OCI-LY7 (cell line): ENCODE measurements at regions not wholly inside any gene's neighbourhood (a gene's known extent, or its start where the extent isn't known, plus 50 kb on each side); places are given as distances from the start of the nearest gene placed in this dataset.

Experiments used
- BruUV-seq: library from RNA; stranded (reverse); fragments of 400-500 nt; replicated peaks from 2 replicates; lab custom pipeline; 2021; lab: Mats Ljungman, UMichigan
- CTCF ChIA-PET: fragments of 300-600 bp; sonication (Branson Sonifier 250); formaldehyde crosslinking; loops from one replicate; lab custom pipeline; 2022; ENCODE audit warnings: antibody characterized with exemption; ENCODE audit not compliant: unreplicated experiment; lab: Charles Lee
- POLR2A ChIA-PET: fragments of 300-600 bp; sonication (Branson Sonifier 250); formaldehyde crosslinking; loops from one replicate; lab custom pipeline; 2022; ENCODE audit warnings: antibody characterized with exemption; lab: Charles Lee
- DNase-seq: peaks from one replicate; pipeline ENCODE4 v3.0.0-alpha.2; 2015; ENCODE audit warnings: low spot score
- H2AFZ ChIP-seq: fragments of 200-600 bp; sonication (generic), shearing (Covaris generic); 2 replicates; pipeline ENCODE4 v1.6.1; 2014; ENCODE audit warnings: mild to moderate bottlenecking, antibody characterized with exemption, low read length, moderate library complexity
- H3K27ac ChIP-seq: fragments of 200-600 bp; sonication (generic); 2 replicates; pipeline ENCODE4 v1.5.1; 2014; ENCODE audit warnings: mixed run types, low read depth, mild to moderate bottlenecking, moderate library complexity, low read length, inconsistent platforms; ENCODE audit not compliant: poor library complexity, severe bottlenecking
- H3K36me3 ChIP-seq: fragments of 200-600 bp; sonication (generic); 2 replicates; pipeline ENCODE4 v1.6.1; 2014; ENCODE audit warnings: mild to moderate bottlenecking, antibody characterized with exemption, low read length, moderate library complexity, mixed read lengths; ENCODE audit not compliant: insufficient read depth
- H3K4me1 ChIP-seq: fragments of 200-600 bp; sonication (generic); 2 replicates; pipeline ENCODE4 v1.5.1; 2014; ENCODE audit warnings: mild to moderate bottlenecking, low read length; ENCODE audit not compliant: insufficient read depth, poor library complexity, severe bottlenecking
- H3K4me2 ChIP-seq: fragments of 200-600 bp; sonication (generic); 2 replicates; pipeline ENCODE4 v1.6.1; 2014; ENCODE audit warnings: mild to moderate bottlenecking, low read length
- H3K4me3 ChIP-seq: fragments of 200-600 bp; sonication (generic); 2 replicates; pipeline ENCODE4 v1.5.1; 2014; ENCODE audit warnings: mild to moderate bottlenecking, low read depth, low read length; ENCODE audit not compliant: poor library complexity, severe bottlenecking
- H3K79me2 ChIP-seq: fragments of 200-600 bp; sonication (generic); 2 replicates; pipeline ENCODE4 v1.6.1; 2016; ENCODE audit warnings: low read depth, mild to moderate bottlenecking, low read length, moderate library complexity, mixed read lengths; ENCODE audit not compliant: insufficient read depth
- H3K9me2 ChIP-seq: fragments of 200-600 bp; sonication (generic); 2 replicates; pipeline ENCODE4 v1.6.1; 2016; ENCODE audit warnings: mild to moderate bottlenecking, low read length, mixed read lengths; ENCODE audit not compliant: insufficient read depth
- H3K9me3 ChIP-seq: fragments of 200-600 bp; sonication (generic); 2 replicates; pipeline ENCODE4 v1.6.1; 2014; ENCODE audit warnings: mild to moderate bottlenecking, mixed run types, low read length, mixed read lengths
- H4K20me1 ChIP-seq: fragments of 200-600 bp; sonication (generic); 2 replicates; pipeline ENCODE4 v1.6.1; 2014; ENCODE audit warnings: mild to moderate bottlenecking, antibody characterized with exemption, low read length, moderate library complexity, mixed read lengths; ENCODE audit not compliant: insufficient read depth
- CTCF ChIP-seq: fragments of 200-600 bp; sonication (generic); conservative IDR thresholded peaks from 2 replicates; pipeline ENCODE4 v1.5.1; 2014; ENCODE audit warnings: mild to moderate bottlenecking, antibody characterized with exemption, low read length, moderate library complexity, mixed read lengths
- EZH2phosphoT487 ChIP-seq: fragments of 200-600 bp; sonication (generic); IDR thresholded peaks from 2 replicates; pipeline ENCODE4 v1.6.1; 2018; ENCODE audit warnings: low read depth, borderline replicate concordance, mild to moderate bottlenecking, mixed run types, antibody characterized with exemption, low read length, moderate library complexity, mixed read lengths
- intact Hi-C: fragments of 100-400 bp; cut with micrococcal nuclease; formaldehyde crosslinking; loops from one replicate; pipeline ENCODE4 v1.10.0; 2022; ENCODE audit not compliant: unreplicated experiment

DNA sequence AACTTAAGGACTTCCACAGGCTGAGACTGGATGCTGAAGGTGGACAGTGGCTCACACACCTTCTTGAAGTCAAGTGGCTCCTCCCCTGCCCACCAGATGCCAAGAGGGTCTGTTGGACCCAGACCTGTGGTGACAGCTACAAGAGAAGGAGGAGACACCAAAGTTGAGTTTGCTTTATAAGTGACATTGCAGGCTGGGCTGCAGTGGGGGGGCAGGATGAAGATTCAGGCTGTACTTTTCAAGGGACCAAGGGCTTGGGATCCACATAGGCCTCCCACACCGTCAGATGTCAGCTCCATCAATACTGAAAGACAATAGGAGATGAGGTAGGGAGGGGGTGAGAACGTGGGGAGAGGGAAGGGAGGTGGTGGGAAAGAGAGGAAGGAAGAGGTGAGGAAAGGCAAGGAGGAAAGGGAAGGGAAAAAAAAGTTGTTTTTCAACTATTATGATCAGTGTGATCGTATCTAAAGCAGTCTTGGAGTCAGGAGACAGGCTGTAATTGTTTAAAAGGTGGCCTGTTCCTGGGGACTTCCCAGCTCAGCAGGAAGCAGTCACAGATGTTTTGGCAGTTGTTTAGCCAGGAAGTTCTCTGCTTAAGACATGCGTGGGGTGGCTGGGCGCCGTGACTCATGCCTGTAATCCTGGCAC, 84.1 kb upstream of the RESF1 start:
- POLR2A ChIA-PET, result interaction anchor here (0.6 to 1.5 kb wide), 7 partner anchors 8 to 146 kb away, joined by 3 to 9 read pairs (median 3); partner anchors contain the start of gene AMN1
- no TSS peak for BruUV-seq
- peaks cover 45% of the 10 kb centered on the region for H3K4me1 ChIP-seq
- no peaks in the 10 kb centered on the region for H4K20me1 ChIP-seq
- H3K36me3 ChIP-seq, result peaks cover 33% of the 10 kb centered on the region
- peak; percentile 76 for DNase-seq
- H3K79me2 ChIP-seq, result no peaks in the 10 kb centered on the region; the same call in 1 of the 2 replicates
- H3K9me3 ChIP-seq, result no peaks in the 10 kb centered on the region
- intact Hi-C loops, result no loop called here
- H3K4me3 ChIP-seq, result peak overlapping the region; percentile 18
- H3K9me2 ChIP-seq, result no peaks in the 10 kb centered on the region
- CTCF ChIA-PET, result no interaction called here
- peak overlapping the region; percentile 73 for H3K27ac ChIP-seq
- H2AFZ ChIP-seq, result peak overlapping the region; percentile 82
- no peak for TF ChIP-seq CTCF
- no peak for TF ChIP-seq EZH2phosphoT487
- H3K4me2 ChIP-seq, result peak overlapping the region; percentile 69

GRCh38 chr12:31872831-31873604, 86.2 kb upstream of the RESF1 start:
- TF ChIP-seq CTCF, result no peak
- TF ChIP-seq EZH2phosphoT487, result no peak
- peaks cover 35% of the 10 kb centered on the region for H3K4me1 ChIP-seq
- DNase-seq, result no peak
- intact Hi-C loops, result no loop called here
- H3K79me2 ChIP-seq, result no peaks in the 10 kb centered on the region; the same call in 1 of the 2 replicates
- ChIA-PET CTCF (no interaction called here), POLR2A (interaction anchor here (0.5 to 1.2 kb wide), 4 partner anchors 10 to 220 kb away, joined by 3 to 4 read pairs (median 4); no protein-coding TSS in a partner anchor)
- no peaks in the 10 kb centered on the region for H3K9me2 ChIP-seq
- H3K36me3 ChIP-seq, result peaks cover 23% of the 10 kb centered on the region
- no peak overlapping the region for H3K4me2 ChIP-seq
- no TSS peak for BruUV-seq
- H3K27ac ChIP-seq, result no peak overlapping the region
- H3K4me3 ChIP-seq, result no peak overlapping the region
- H2AFZ ChIP-seq, result no peak overlapping the region
- no peaks in the 10 kb centered on the region for H3K9me3 ChIP-seq
- no peaks in the 10 kb centered on the region for H4K20me1 ChIP-seq
